Epithelial cell of esophagus (primary cell): ENCODE measurements at regions not wholly inside any gene's neighbourhood (a gene's known extent, or its start where the extent isn't known, plus 50 kb on each side); places are given as distances from the start of the nearest gene placed in this dataset.

ENCODE experiments used
- DNase-seq: peaks from one replicate; pipeline ENCODE4 v3.0.0; 2010; ENCODE audit warnings: low read depth
- H3K4me3 ChIP-seq: 2 replicates; pipeline ENCODE4 v1.5.1; 2011; ENCODE audit warnings: mild to moderate bottlenecking, low read length, control low read depth
- CTCF ChIP-seq: IDR thresholded peaks from 2 replicates; pipeline ENCODE4 v1.5.1; 2011; ENCODE audit warnings: low read depth, mild to moderate bottlenecking, low read length, control low read depth, inconsistent platforms; ENCODE audit not compliant: insufficient read depth; ENCODE audit errors: missing control alignments

DNA sequence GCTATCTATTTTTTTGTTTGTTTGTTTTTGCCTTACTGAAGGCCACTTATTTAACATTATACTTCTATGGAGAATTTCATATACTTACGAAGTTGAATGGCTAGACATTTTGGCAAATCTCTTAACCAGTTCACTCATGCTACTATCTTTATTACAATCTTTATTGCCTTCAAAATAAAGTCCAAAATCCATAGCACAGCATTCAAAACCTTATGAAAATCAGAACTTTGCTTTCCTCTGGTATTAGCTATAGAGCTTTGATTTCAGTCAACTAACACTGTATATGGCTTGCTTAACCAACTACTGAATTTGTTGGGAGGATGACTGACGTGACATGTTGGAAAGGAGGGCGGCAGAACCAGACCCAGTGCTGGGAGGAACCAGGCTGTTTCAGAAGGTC lies 571.1 kb downstream of the LMO4 start:
- TF ChIP-seq CTCF, result no peak
- no peak for DNase-seq
- no peak overlapping the region for H3K4me3 ChIP-seq

DNA sequence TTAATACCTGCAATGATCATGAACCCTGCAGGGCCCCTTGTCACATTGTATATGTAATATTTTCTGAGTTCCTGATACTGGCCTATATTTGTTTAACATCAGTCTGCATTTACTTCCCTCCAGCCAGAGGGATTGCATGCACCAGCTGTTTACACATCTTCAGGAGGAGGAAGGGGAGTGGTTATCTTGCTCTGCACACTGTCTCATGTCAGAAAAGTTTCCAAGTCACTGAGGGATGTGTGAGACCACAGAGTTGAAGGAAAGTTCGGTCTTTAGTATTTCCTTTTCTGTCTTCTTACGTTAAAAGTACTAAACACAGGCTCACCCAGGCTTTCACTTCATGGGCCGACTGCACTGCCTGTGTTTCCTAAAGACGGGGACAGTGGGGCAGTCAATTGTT lies 574.1 kb downstream of the LMO4 start:
- TF ChIP-seq CTCF, result no peak
- no peak for DNase-seq
- no peak overlapping the region for H3K4me3 ChIP-seq

DNA sequence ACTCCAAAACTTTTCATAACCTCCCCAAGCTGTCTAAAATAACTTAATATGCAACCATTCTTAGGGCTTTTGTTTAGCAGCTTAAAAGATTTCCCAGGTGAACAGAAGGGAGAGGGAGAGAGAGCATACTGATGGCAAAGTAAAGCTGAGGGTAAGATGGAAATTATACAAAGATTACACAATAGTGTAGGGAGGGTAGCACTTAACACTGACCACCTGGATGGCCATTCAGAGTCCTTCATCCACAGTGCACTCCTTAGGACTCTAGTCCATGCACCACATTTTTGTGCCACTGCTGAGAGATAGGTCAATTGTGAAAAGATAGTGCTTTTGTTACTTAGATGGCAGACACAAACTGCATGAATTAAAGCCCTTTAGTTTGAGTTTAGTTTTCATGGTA lies 574.6 kb downstream of the LMO4 start:
- no peak overlapping the region for H3K4me3 ChIP-seq
- TF ChIP-seq CTCF, result no peak
- no peak for DNase-seq

- H3K4me3 ChIP-seq, result no peak overlapping the region
- no peak for DNase-seq
- no peak for TF ChIP-seq CTCF
These were observed 576.0 kb downstream of the LMO4 start for GRCh38 chr1:87904651-87905050.

DNA sequence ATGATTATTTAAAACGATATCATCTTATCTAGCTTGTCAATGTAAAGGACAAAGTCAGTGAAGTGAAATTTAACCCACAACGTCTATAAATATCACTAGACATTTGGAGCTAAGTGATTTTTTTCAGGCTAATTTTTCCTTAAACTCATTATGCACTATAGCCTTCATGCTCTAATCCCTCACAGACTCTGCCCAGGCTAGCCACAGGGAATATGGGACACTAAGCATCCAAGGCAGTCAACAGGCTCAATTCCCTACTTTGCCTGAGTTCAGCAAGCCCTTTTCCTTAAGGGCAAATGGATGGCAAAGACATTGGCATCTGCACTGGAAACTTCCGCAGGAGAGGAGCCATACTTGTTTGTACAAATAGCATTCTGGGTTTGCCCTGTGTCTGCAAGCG lies 577.0 kb downstream of the LMO4 start:
- no peak for DNase-seq
- TF ChIP-seq CTCF, result no peak
- H3K4me3 ChIP-seq, result no peak overlapping the region

DNA sequence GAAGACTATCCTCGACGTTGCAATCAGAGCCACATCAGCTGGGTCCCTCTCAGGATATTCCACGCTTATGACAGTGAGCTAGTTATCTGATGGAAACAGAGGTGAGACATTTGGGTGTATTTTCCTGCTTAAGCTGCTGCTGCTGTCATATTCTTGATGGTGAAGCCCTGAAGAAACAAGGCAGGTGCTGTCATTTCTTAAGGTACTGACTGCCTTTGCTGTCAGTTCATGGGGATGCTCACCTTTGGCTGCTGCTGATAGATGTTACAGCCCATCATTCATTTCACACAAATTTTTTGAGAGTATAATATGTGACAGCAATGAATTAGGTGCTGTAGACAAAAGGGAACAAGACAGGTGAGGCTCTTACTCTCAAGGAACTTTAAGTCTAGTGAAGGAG lies 577.4 kb downstream of the LMO4 start:
- no peak overlapping the region for H3K4me3 ChIP-seq
- no peak for TF ChIP-seq CTCF
- no peak for DNase-seq

- DNase-seq, result no peak
- H3K4me3 ChIP-seq, result no peak overlapping the region
- TF ChIP-seq CTCF, result no peak
These were observed 584.7 kb downstream of the LMO4 start for GRCh38 chr1:87913361-87913760.
